Epithelial cell of proximal tubule (primary cell): ENCODE measurements at regions not wholly inside any gene's neighbourhood (a gene's known extent, or its start where the extent isn't known, plus 50 kb on each side); places are given as distances from the start of the nearest gene placed in this dataset.

ENCODE experiments used
- DNase-seq: peaks from one replicate; pipeline ENCODE4 v3.0.0-alpha.2; 2011; ENCODE audit warnings: low read depth
- H3K4me3 ChIP-seq: 2 replicates; pipeline ENCODE4 v1.5.1; 2011; ENCODE audit warnings: low read depth, mild to moderate bottlenecking, low read length
- TF ChIP-seq, protein P1 (sequence below): conservative IDR thresholded peaks from 2 replicates; pipeline ENCODE4 v1.5.1; 2012; ENCODE audit warnings: low read depth, mild to moderate bottlenecking, low read length

DNA sequence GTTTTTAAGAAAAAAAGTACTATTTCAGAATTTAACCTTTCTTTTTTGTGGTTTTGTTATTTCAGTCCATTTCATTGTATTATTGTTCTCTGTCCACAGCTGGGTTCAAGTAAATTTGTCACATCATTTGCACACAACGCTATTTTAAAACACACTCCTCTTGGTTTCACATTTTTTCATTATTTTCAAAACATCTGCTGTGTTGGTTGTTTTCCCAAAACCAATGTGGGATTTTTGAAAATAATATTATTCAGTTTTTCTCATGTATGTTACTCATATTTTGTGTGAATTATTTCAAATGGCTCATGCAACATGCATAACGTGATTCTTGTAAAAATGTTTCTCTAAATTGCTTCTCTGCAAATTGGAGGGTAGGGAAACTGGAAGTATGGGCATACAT lies 589.2 kb downstream of the METTL4 start:
- TF ChIP-seq, protein P1, sequence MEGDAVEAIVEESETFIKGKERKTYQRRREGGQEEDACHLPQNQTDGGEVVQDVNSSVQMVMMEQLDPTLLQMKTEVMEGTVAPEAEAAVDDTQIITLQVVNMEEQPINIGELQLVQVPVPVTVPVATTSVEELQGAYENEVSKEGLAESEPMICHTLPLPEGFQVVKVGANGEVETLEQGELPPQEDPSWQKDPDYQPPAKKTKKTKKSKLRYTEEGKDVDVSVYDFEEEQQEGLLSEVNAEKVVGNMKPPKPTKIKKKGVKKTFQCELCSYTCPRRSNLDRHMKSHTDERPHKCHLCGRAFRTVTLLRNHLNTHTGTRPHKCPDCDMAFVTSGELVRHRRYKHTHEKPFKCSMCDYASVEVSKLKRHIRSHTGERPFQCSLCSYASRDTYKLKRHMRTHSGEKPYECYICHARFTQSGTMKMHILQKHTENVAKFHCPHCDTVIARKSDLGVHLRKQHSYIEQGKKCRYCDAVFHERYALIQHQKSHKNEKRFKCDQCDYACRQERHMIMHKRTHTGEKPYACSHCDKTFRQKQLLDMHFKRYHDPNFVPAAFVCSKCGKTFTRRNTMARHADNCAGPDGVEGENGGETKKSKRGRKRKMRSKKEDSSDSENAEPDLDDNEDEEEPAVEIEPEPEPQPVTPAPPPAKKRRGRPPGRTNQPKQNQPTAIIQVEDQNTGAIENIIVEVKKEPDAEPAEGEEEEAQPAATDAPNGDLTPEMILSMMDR, result no peak
- no peak for DNase-seq
- H3K4me3 ChIP-seq, result no peak overlapping the region

DNA sequence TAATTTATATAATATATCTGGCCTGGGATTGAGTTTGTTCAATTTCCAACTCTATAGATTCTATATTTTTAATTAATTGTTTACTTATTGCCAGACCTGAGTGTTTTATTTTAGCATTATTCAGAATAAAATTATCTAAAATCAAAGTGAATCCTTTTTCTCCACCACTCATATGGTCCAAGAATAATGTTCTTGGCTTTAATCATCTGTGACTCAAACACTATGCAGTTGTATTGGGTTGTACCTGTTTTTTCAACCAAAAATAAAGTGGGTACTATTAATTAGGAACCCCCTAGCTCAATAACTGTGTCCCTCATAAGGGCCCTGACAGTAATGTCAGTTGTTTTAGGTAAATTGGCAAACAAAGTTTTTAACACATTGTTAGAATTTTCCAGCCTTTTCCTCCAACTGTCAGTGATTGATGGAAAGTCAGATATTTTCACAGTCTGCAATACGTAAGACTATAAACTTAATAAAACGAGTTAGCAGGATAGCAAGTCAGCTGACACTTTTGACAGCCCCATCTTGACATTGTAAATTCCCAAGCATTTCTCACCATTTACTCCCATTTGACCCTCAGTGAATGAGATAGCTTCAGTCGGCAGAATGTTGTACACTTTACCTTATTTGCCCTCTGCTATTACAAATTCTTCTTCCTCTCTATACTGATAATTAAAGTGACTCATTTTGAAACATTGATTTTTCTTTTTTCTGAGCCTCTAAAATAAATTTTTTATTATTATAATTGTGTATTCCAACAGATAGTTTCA lies 587.4 kb downstream of the METTL4 start:
- H3K4me3 ChIP-seq, result no peak overlapping the region
- TF ChIP-seq, protein P1, result no peak
- no peak for DNase-seq

DNA sequence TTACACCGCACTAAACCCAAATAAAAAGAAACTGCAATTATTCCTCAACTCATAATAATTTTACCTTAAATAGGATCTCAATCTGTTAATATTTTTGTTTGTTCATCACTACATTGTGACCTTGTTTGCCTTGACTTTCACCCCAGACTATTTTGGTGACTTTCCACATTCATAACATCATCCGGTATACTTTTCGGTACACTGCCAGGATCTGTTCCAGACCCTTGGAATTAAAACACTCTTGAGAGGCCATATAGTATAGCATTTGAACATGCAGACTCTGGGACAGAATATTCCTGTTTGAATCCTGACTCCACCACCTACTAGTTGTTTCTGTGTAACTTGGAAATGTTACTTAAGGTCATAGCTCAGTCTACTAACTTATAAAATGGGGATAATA lies 577.4 kb downstream of the METTL4 start:
- no peak for DNase-seq
- TF ChIP-seq, protein P1, result no peak
- H3K4me3 ChIP-seq, result no peak overlapping the region

DNA sequence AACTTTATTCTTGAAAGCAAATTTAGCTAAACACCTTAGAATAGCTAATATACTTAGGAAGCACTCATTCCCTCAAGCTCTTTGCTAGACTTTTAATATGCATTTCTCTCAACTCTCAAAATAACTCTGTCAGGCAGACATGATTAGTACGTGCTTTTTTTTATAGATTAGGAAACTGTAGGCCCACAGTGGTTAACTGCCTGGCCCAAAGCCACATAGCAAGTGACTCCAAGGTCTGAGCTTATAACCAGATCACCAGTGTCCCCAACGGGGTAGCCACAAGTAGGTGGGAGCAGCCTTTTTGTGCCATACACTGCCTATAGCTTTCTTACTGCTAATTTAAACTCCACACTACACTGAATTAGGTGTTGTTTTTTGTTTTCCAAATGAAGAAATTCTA lies 576.8 kb downstream of the METTL4 start:
- DNase-seq, result no peak
- no peak overlapping the region for H3K4me3 ChIP-seq
- TF ChIP-seq, protein P1, result no peak

DNA sequence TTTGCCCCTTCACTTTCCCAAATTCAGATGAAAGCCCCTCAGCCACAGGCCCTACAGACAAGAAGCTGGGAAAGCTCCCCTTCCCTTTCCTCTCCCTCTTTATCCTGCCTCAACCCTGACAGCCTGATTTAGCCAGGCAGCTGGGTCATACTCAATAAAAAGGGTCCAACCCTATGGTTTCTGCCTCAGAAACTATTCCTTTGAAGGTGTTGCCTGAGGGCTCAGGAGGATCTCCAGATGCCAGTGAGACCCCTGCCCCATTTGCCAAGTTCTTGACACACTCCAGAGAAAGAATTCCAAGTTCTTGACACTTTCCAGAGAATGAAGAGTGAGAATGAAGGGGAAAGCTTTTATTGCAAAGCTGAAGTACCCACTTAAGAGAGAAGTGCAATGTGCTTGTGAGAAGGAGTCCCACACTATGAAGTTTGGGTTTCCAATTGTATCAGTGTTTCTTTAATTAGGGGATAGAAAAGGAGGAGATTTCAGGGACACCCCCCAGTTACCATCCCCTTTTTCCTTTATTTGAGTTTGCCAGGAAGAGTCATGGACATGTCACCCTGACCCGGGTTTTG lies 576.2 kb downstream of the METTL4 start:
- no peak overlapping the region for H3K4me3 ChIP-seq
- no peak for DNase-seq
- TF ChIP-seq, protein P1, result no peak

DNA sequence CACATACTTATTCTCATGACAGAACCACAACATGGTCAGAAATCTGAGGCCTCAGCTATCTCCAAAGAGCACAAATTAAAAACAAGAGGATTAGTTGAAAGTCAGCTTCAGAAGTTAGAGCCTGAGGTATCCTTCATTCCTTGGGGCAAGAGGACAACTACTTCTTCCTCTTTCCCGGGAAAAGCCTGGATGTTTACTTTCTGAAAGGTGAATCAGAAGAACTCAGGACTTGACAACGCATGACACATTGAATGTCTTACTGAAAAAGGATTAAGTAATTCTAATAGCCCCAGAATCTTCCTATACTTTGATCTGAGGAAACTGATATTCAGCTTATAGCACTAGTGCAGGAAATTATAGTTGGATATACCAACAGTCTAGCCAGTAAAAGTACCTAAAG lies 573.2 kb downstream of the METTL4 start:
- DNase-seq, result no peak
- no peak overlapping the region for H3K4me3 ChIP-seq
- TF ChIP-seq, protein P1, result no peak

DNA sequence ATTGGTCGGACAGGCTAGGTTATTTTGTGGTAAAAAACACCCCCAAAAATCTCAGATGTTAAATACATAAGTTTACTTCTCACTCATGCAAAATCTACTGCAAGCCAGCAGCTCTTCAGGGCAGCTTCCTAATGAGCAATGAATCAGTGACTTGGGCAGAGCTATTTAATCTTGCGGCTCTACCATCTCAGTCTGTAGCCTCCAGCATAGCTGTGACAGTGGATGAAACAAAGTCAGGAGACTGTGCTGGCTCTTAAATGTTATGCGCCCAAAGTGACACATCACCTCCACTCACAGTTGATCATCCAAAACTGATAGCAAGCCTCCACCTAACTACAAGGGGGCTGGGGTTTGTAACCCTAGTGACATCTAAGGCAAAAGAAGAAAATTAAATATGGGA lies 571.9 kb downstream of the METTL4 start:
- TF ChIP-seq, protein P1, result no peak
- no peak overlapping the region for H3K4me3 ChIP-seq
- DNase-seq, result no peak
